ENCODE measurements at regions not wholly inside any gene's neighbourhood (a gene's known extent, or its start where the extent isn't known, plus 50 kb on each side); places are given as distances from the start of the nearest gene placed in this dataset.

DNA sequence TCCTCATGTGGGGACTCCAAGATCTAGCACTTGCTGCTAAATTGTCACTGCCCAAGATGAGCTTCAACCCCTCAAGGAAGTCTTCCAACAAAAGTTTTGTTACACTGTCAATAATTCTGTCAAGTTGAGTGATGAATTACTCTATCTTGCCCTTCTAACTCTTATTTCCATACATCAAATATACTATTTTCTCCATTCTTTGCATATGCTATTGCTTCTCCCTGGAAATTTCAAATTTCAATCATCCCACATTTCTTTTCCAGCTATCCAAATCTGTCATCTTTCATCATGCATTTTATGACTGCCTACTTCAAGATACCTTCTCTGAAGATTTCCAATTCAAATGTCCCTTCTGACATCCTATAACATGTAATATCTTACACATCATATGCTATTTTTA is 175.2 kb upstream of the KCND2 start:
- no peaks in the 10 kb centered on the region for H3K27me3 Mint-ChIP-seq (ENCODE audit: unreplicated experiment)
- no peaks in the 10 kb centered on the region for H3K36me3 Mint-ChIP-seq (ENCODE audit: unreplicated experiment)
- no peak overlapping the region for H3K4me3 Mint-ChIP-seq (ENCODE audit: unreplicated experiment)
- H3K4me1 Mint-ChIP-seq (ENCODE audit: low read depth, unreplicated experiment): no peaks in the 10 kb centered on the region
- no peaks in the 10 kb centered on the region for H3K9me3 Mint-ChIP-seq (ENCODE audit: unreplicated experiment)
- TF ChIP-seq, protein P1, sequence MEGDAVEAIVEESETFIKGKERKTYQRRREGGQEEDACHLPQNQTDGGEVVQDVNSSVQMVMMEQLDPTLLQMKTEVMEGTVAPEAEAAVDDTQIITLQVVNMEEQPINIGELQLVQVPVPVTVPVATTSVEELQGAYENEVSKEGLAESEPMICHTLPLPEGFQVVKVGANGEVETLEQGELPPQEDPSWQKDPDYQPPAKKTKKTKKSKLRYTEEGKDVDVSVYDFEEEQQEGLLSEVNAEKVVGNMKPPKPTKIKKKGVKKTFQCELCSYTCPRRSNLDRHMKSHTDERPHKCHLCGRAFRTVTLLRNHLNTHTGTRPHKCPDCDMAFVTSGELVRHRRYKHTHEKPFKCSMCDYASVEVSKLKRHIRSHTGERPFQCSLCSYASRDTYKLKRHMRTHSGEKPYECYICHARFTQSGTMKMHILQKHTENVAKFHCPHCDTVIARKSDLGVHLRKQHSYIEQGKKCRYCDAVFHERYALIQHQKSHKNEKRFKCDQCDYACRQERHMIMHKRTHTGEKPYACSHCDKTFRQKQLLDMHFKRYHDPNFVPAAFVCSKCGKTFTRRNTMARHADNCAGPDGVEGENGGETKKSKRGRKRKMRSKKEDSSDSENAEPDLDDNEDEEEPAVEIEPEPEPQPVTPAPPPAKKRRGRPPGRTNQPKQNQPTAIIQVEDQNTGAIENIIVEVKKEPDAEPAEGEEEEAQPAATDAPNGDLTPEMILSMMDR (IDR thresholded peaks at IDR 0.05; ENCODE audit: partially characterized antibody, unreplicated experiment): no peak
- H3K27ac Mint-ChIP-seq (ENCODE audit: unreplicated experiment): no peak overlapping the region
- no peak for DNase-seq

- no peak overlapping the region for H3K27ac Mint-ChIP-seq (ENCODE audit: unreplicated experiment)
- no peak overlapping the region for H3K4me3 Mint-ChIP-seq (ENCODE audit: unreplicated experiment)
- H3K27me3 Mint-ChIP-seq (ENCODE audit: unreplicated experiment): no peaks in the 10 kb centered on the region
- H3K36me3 Mint-ChIP-seq (ENCODE audit: unreplicated experiment): no peaks in the 10 kb centered on the region
- no peak for DNase-seq
- no peaks in the 10 kb centered on the region for H3K9me3 Mint-ChIP-seq (ENCODE audit: unreplicated experiment)
- TF ChIP-seq, protein P1 (IDR thresholded peaks at IDR 0.05; ENCODE audit: partially characterized antibody, unreplicated experiment): no peak
- H3K4me1 Mint-ChIP-seq (ENCODE audit: low read depth, unreplicated experiment): no peaks in the 10 kb centered on the region
Measured at GRCh38 chr7:120108376-120108775, 164.6 kb upstream of the KCND2 start.

DNA sequence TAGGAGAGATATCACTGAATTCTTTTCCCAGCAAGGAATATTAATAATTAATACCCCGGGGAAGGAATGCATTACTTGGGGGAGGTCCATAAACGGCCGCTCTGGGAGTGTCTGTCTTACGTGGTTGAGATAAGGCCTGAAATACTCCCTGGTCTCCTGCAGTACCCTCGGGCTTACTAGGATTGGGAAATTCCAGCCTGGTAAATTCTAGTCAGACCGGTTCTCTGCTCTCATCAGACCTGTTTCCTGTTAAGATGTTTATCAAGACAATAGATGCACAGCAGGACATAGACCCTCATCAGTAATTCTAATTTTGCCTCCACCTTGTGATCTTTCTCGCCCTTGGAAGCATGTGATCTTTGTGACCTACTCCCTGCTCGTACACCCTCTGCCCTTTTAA is 162.8 kb upstream of the KCND2 start:
- Mint-ChIP-seq H3K27ac (ENCODE audit: unreplicated experiment) (no peak overlapping the region), H3K4me1 (ENCODE audit: low read depth, unreplicated experiment) (no peaks in the 10 kb centered on the region), H3K4me3 (ENCODE audit: unreplicated experiment) (no peak overlapping the region), H3K9me3 (ENCODE audit: unreplicated experiment) (no peaks in the 10 kb centered on the region), H3K27me3 (ENCODE audit: unreplicated experiment) (no peaks in the 10 kb centered on the region), H3K36me3 (ENCODE audit: unreplicated experiment) (no peaks in the 10 kb centered on the region)
- no peak for DNase-seq
- TF ChIP-seq, protein P1 (IDR thresholded peaks at IDR 0.05; ENCODE audit: partially characterized antibody, unreplicated experiment): no peak

- H3K27me3 Mint-ChIP-seq (ENCODE audit: unreplicated experiment): no peaks in the 10 kb centered on the region
- no peak overlapping the region for H3K27ac Mint-ChIP-seq (ENCODE audit: unreplicated experiment)
- TF ChIP-seq, protein P1 (IDR thresholded peaks at IDR 0.05; ENCODE audit: partially characterized antibody, unreplicated experiment): no peak
- DNase-seq: no peak
- no peak overlapping the region for H3K4me3 Mint-ChIP-seq (ENCODE audit: unreplicated experiment)
- no peaks in the 10 kb centered on the region for H3K36me3 Mint-ChIP-seq (ENCODE audit: unreplicated experiment)
- H3K4me1 Mint-ChIP-seq (ENCODE audit: low read depth, unreplicated experiment): no peaks in the 10 kb centered on the region
- H3K9me3 Mint-ChIP-seq (ENCODE audit: unreplicated experiment): peaks cover 3% of the 10 kb centered on the region
Measured at GRCh38 chr7:120114626-120115025, 158.3 kb upstream of the KCND2 start.

- H3K4me1 Mint-ChIP-seq (ENCODE audit: low read depth, unreplicated experiment): no peaks in the 10 kb centered on the region
- no peaks in the 10 kb centered on the region for H3K36me3 Mint-ChIP-seq (ENCODE audit: unreplicated experiment)
- no peak for DNase-seq
- no peak overlapping the region for H3K4me3 Mint-ChIP-seq (ENCODE audit: unreplicated experiment)
- TF ChIP-seq, protein P1 (IDR thresholded peaks at IDR 0.05; ENCODE audit: partially characterized antibody, unreplicated experiment): no peak
- H3K27ac Mint-ChIP-seq (ENCODE audit: unreplicated experiment): no peak overlapping the region
- H3K9me3 Mint-ChIP-seq (ENCODE audit: unreplicated experiment): no peaks in the 10 kb centered on the region
- peaks cover 1% of the 10 kb centered on the region for H3K27me3 Mint-ChIP-seq (ENCODE audit: unreplicated experiment)
Measured at GRCh38 chr7:120123528-120123927, 149.4 kb upstream of the KCND2 start.

Measured in glutamatergic neuron (in vitro differentiated cells).